H1 (cell line): ENCODE measurements at regions not wholly inside any gene's neighbourhood (a gene's known extent, or its start where the extent isn't known, plus 50 kb on each side); places are given as distances from the start of the nearest gene placed in this dataset.

Experiments used
- ASH2L ChIP-seq: fragments of 200-600, 300-600 bp; sonication (generic); IDR thresholded peaks from one replicate; pipeline ENCODE4 v1.7.1; 2017; ENCODE audit warnings: low read length
- BCL11A ChIP-seq, 2 experiments: IDR thresholded peaks; one replicate each; pipeline ENCODE4 v1.6.1; 2011; ENCODE audit warnings: low read depth in 2 of 2, low read length in 2 of 2, mild to moderate bottlenecking in 2 of 2
- GABPA ChIP-seq: IDR thresholded peaks from 2 replicates; pipeline ENCODE4 v1.6.1; 2011; ENCODE audit warnings: mild to moderate bottlenecking, low read length, moderate library complexity, borderline replicate concordance; ENCODE audit not compliant: insufficient read depth
- RFX5 ChIP-seq: IDR thresholded peaks from 2 replicates; pipeline ENCODE4 v1.6.1; 2011; ENCODE audit warnings: low read depth, low read length, improper control_type of control experiment, borderline replicate concordance
- SAP30 ChIP-seq: fragments of 300-600 bp; sonication (generic); IDR thresholded peaks from 2 replicates; pipeline ENCODE4 v1.7.1; 2012; ENCODE audit warnings: low read length, moderate library complexity, mild to moderate bottlenecking, inconsistent platforms; ENCODE audit not compliant: insufficient read depth, insufficient replicate concordance

DNA sequence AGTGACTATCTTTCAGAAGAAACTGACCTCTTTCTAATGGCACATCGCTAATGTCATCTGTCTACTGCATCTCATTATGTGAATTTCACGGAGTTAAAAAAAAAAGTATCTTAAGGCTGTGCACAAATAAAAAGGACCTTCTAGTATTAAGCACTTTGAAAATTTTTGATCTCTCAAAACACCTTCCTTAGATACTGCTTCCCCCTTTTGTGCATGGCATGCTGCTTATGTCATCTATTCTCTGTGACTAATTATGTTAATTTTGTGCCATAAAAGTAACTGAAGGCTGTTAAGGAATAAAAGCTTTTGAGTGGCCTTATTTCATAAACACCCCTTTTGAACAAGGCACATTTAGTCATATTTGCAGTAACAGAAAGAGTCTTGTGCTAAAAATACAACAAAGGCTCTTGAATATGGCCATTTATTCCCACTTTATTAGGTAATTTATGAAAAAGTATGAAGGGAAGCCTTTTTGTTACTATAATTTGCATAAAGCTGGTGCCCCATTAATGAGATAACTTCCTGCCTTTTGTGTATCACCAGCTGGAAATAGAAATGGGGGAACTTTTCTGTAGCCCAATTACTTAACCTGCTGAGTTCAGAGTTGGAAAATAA lies 1412.0 kb upstream of the ZEB2 start (continued):
- TF ChIP-seq ASH2L (no peak), GABPA (no peak), RFX5 (no peak), SAP30 (no peak), BCL11A (IDR thresholded peaks at IDR 0.05; ENCODE audit: low read depth in 2 of 2, low read length in 2 of 2) (no peak)
